H9 (cell line): ENCODE measurements at regions not wholly inside any gene's neighbourhood (a gene's known extent, or its start where the extent isn't known, plus 50 kb on each side); places are given as distances from the start of the nearest gene placed in this dataset.

Source experiments
- DNase-seq: peaks from one replicate; pipeline ENCODE4 v3.0.0-alpha.2; 2017
- H2AFZ ChIP-seq: one replicate; pipeline ENCODE4 v1.6.1; 2013; ENCODE audit warnings: mild to moderate bottlenecking, low read length, control low read depth, moderate library complexity
- H2AK5ac ChIP-seq: 2 replicates; pipeline ENCODE4 v1.6.1; 2013; ENCODE audit warnings: low read length, control low read depth, mixed read lengths; ENCODE audit not compliant: insufficient read length
- H2BK120ac ChIP-seq: one replicate; pipeline ENCODE4 v1.6.1; 2013; ENCODE audit warnings: low read depth, mild to moderate bottlenecking, low read length, control low read depth, inconsistent platforms; ENCODE audit not compliant: poor library complexity, severe bottlenecking
- H2BK12ac ChIP-seq: 2 replicates; pipeline ENCODE4 v1.6.1; 2013; ENCODE audit warnings: low read length, control low read depth, mixed read lengths, low read depth; ENCODE audit not compliant: insufficient read length
- H2BK15ac ChIP-seq: 2 replicates; pipeline ENCODE4 v1.6.1; 2013; ENCODE audit warnings: low read depth, low read length, control low read depth
- H2BK20ac ChIP-seq: one replicate; pipeline ENCODE4 v1.6.1; 2013; ENCODE audit warnings: low read depth, mild to moderate bottlenecking, low read length, control low read depth, inconsistent platforms; ENCODE audit not compliant: poor library complexity, severe bottlenecking
- H2BK5ac ChIP-seq: 2 replicates; pipeline ENCODE4 v1.6.1; 2013; ENCODE audit warnings: low read length, control low read depth, mixed read lengths; ENCODE audit not compliant: insufficient read length
- H3K14ac ChIP-seq: 2 replicates; pipeline ENCODE4 v1.6.1; 2013; ENCODE audit warnings: low read length, control low read depth; ENCODE audit not compliant: insufficient read depth
- H3K18ac ChIP-seq: 2 replicates; pipeline ENCODE4 v1.6.1; 2013; ENCODE audit warnings: low read depth, mild to moderate bottlenecking, mixed read lengths, low read length, control low read depth; ENCODE audit not compliant: insufficient read length
- H3K23ac ChIP-seq: 2 replicates; pipeline ENCODE4 v1.6.1; 2013; ENCODE audit warnings: low read length, control low read depth, mixed read lengths, low read depth; ENCODE audit not compliant: insufficient read length
- H3K23me2 ChIP-seq: 2 replicates; pipeline ENCODE4 v1.6.1; 2013; ENCODE audit warnings: low read depth, mild to moderate bottlenecking, mixed read lengths, low read length, control low read depth; ENCODE audit not compliant: insufficient read length, poor library complexity, severe bottlenecking
- H3K27ac ChIP-seq: 2 replicates; pipeline ENCODE4 v1.5.1; 2013; ENCODE audit warnings: low read length, control low read depth, mixed read lengths, low read depth; ENCODE audit not compliant: insufficient read length
- H3K27me3 ChIP-seq: 2 replicates; pipeline ENCODE4 v1.6.1; 2013; ENCODE audit warnings: low read length, control low read depth, inconsistent platforms; ENCODE audit not compliant: insufficient read depth
- H3K4ac ChIP-seq: 2 replicates; pipeline ENCODE4 v1.6.1; 2013; ENCODE audit warnings: low read depth, mild to moderate bottlenecking, control low read depth, inconsistent platforms, low read length, moderate library complexity
- H3K4me1 ChIP-seq: 2 replicates; pipeline ENCODE4 v1.6.1; 2013; ENCODE audit warnings: low read length, control low read depth, inconsistent platforms; ENCODE audit not compliant: insufficient read depth
- H3K4me2 ChIP-seq: 2 replicates; pipeline ENCODE4 v1.6.1; 2013; ENCODE audit warnings: low read length, control low read depth, mixed read lengths; ENCODE audit not compliant: insufficient read length, insufficient read depth
- H3K56ac ChIP-seq: 2 replicates; pipeline ENCODE4 v1.6.1; 2013; ENCODE audit warnings: low read depth, mild to moderate bottlenecking, mixed read lengths, low read length, control low read depth; ENCODE audit not compliant: insufficient read length
- H3K79me1 ChIP-seq: 2 replicates; pipeline ENCODE4 v1.6.1; 2013; ENCODE audit warnings: low read depth, mild to moderate bottlenecking, moderate library complexity, low read length, control low read depth, inconsistent platforms; ENCODE audit not compliant: insufficient read depth, poor library complexity, severe bottlenecking
- H3K79me2 ChIP-seq: 2 replicates; pipeline ENCODE4 v1.6.1; 2013; ENCODE audit warnings: low read length, control low read depth, inconsistent platforms; ENCODE audit not compliant: insufficient read depth
- H3K9ac ChIP-seq: 2 replicates; pipeline ENCODE4 v1.6.1; 2013; ENCODE audit warnings: low read length, control low read depth, mixed read lengths; ENCODE audit not compliant: insufficient read length; ENCODE audit errors: extremely low read depth
- H3K9me3 ChIP-seq: one replicate; pipeline ENCODE4 v1.6.1; 2013; ENCODE audit warnings: low read depth, low read length, inconsistent platforms; ENCODE audit not compliant: control insufficient read depth
- H3T11ph ChIP-seq: one replicate; pipeline ENCODE4 v1.6.1; 2013; ENCODE audit warnings: mild to moderate bottlenecking, low read length, control low read depth, inconsistent platforms
- H4K20me1 ChIP-seq: one replicate; pipeline ENCODE4 v1.6.1; 2013; ENCODE audit not compliant: control insufficient read depth, insufficient read length, insufficient read depth
- H4K5ac ChIP-seq: 2 replicates; pipeline ENCODE4 v1.6.1; 2013; ENCODE audit warnings: low read depth, mild to moderate bottlenecking, mixed read lengths, low read length, control low read depth; ENCODE audit not compliant: insufficient read length
- H4K8ac ChIP-seq: replicated peaks from 2 replicates; pipeline ENCODE4 v1.6.1; 2013; ENCODE audit warnings: low read length, control low read depth, mixed read lengths, low read depth; ENCODE audit not compliant: insufficient read length
- H4K91ac ChIP-seq: 2 replicates; pipeline ENCODE4 v1.6.1; 2013; ENCODE audit warnings: low read depth, mild to moderate bottlenecking, moderate library complexity, mixed read lengths, low read length, control low read depth; ENCODE audit not compliant: insufficient read length
- H3K27ac Mint-ChIP-seq, 3 experiments: 2 replicates in 2 of 3; 3 replicates in 1 of 3; pipeline ENCODE4 v1.8.0; 2020 to 2021; ENCODE audit warnings: mixed read lengths in 3 of 3, mild to moderate bottlenecking in 1 of 3, moderate library complexity in 1 of 3
- H3K27me3 Mint-ChIP-seq: 2 replicates; pipeline ENCODE4 v1.8.0; 2021; ENCODE audit warnings: low read depth, mild to moderate bottlenecking, moderate library complexity, mixed read lengths
- H3K36me3 Mint-ChIP-seq, 3 experiments: 2 replicates in 2 of 3; 3 replicates in 1 of 3; pipeline ENCODE4 v1.8.0; 2020 to 2021; ENCODE audit warnings: low read depth in 3 of 3, mixed read lengths in 3 of 3; ENCODE audit not compliant: insufficient read depth in 1 of 3
- H3K4me1 Mint-ChIP-seq, 2 experiments: 2 replicates each; pipeline ENCODE4 v1.8.0; 2020; ENCODE audit warnings: mixed read lengths in 2 of 2
- H3K4me3 Mint-ChIP-seq, 2 experiments: 2 replicates in 1 of 2; 3 replicates in 1 of 2; pipeline ENCODE4 v1.8.0; 2020 to 2021; ENCODE audit warnings: mild to moderate bottlenecking in 2 of 2, mixed read lengths in 2 of 2, moderate library complexity in 1 of 2
- H3K9me3 Mint-ChIP-seq, 2 experiments: 2 replicates in 1 of 2; 3 replicates in 1 of 2; pipeline ENCODE4 v1.8.0; 2020; ENCODE audit warnings: mild to moderate bottlenecking in 2 of 2, mixed read lengths in 2 of 2, moderate library complexity in 1 of 2
- CTCF ChIP-seq: fragments of 200-600 bp; sonication (generic); conservative IDR thresholded peaks from 3 replicates; pipeline ENCODE4 v1.8.0; 2021; ENCODE audit warnings: antibody characterized with exemption, mild to moderate bottlenecking
- WGBS: extraction: QIAGEN DNeasy Blood & Tissue Kit; methylation state at CpG from one replicate; pipeline ENCODE4 v1.1.7; 2013; ENCODE audit warnings: missing lambda C conversion rate, low lambda C conversion rate, mixed read lengths; ENCODE audit not compliant: insufficient read length; ENCODE audit errors: extremely low coverage; 5-methylcytosine and 5-hydroxymethylcytosine counted together

GRCh38 chr1:103160281-103160680 is 52.0 kb upstream of the COL11A1 start:
- H2BK120ac ChIP-seq: no peak overlapping the region
- no peak overlapping the region for H2BK20ac ChIP-seq
- H3K27ac Mint-ChIP-seq: 0 out of 7 replicates have a peak overlapping the region, but pooled peaks of 1 of the 3 experiments have one; percentile 44
- H3K9me3 Mint-ChIP-seq: peaks cover 0 to 1% of the 10 kb centered on the region in 2 experiments; a peak in 4 of 5 replicates
- no peak overlapping the region for H2BK5ac ChIP-seq
- TF ChIP-seq CTCF: no peak
- no peak overlapping the region for H3K18ac ChIP-seq
- H3K4me1 Mint-ChIP-seq: no peaks in the 10 kb centered on the region
- H4K8ac ChIP-seq: no peak overlapping the region
- no peak overlapping the region for H2BK15ac ChIP-seq
- H3K36me3 Mint-ChIP-seq: no peaks in the 10 kb centered on the region
- no peaks in the 10 kb centered on the region for H3K27me3 ChIP-seq
- no peaks in the 10 kb centered on the region for H3K79me2 ChIP-seq
- H4K91ac ChIP-seq: no peak overlapping the region
- no peak overlapping the region for H2AK5ac ChIP-seq
- no peaks in the 10 kb centered on the region for H4K20me1 ChIP-seq
- no CpG with 5 or more reads among the region's 1 CpG for WGBS
- no peak overlapping the region for H2BK12ac ChIP-seq
- no peaks in the 10 kb centered on the region for H3K4me1 ChIP-seq
- no peak overlapping the region for H3K4me3 Mint-ChIP-seq
- H3K9ac ChIP-seq: no peak overlapping the region
- H3K4me2 ChIP-seq: no peak overlapping the region
- H2AFZ ChIP-seq: no peak overlapping the region
- no peaks in the 10 kb centered on the region for H3K27me3 Mint-ChIP-seq
- no peak overlapping the region for H3K27ac ChIP-seq
- no peak for DNase-seq
- H3K9me3 ChIP-seq: no peaks in the 10 kb centered on the region
- no peak overlapping the region for H3K23ac ChIP-seq
- no peak overlapping the region for H3K56ac ChIP-seq
- H3K14ac ChIP-seq: no peak overlapping the region
- no peak overlapping the region for H4K5ac ChIP-seq
- no peak overlapping the region for H3T11ph ChIP-seq
- H3K4ac ChIP-seq: no peak overlapping the region
- H3K79me1 ChIP-seq: no peaks in the 10 kb centered on the region
- no peaks in the 10 kb centered on the region for H3K23me2 ChIP-seq
